HG03432 (cell line): ENCODE measurements at regions not wholly inside any gene's neighbourhood (a gene's known extent, or its start where the extent isn't known, plus 50 kb on each side); places are given as distances from the start of the nearest gene placed in this dataset.

Experiments used
- ATAC-seq: cut with Tn5 transposase; IDR thresholded peaks from one replicate; pipeline ENCODE4 v1.9.1; 2021; ENCODE audit warnings: mild to moderate bottlenecking, moderate library complexity; ENCODE audit not compliant: unreplicated experiment

GRCh38 chr22:22042599-22043295 is 60.2 kb upstream of the TOP3B start:
- ATAC-seq: no peak

GRCh38 chr22:22042009-22042408 is 59.4 kb upstream of the TOP3B start:
- no peak for ATAC-seq

GRCh38 chr22:22040908-22041307 is 58.3 kb upstream of the TOP3B start:
- no peak for ATAC-seq

- no peak for ATAC-seq
These were observed 57.9 kb upstream of the TOP3B start for GRCh38 chr22:22040472-22040871.

DNA sequence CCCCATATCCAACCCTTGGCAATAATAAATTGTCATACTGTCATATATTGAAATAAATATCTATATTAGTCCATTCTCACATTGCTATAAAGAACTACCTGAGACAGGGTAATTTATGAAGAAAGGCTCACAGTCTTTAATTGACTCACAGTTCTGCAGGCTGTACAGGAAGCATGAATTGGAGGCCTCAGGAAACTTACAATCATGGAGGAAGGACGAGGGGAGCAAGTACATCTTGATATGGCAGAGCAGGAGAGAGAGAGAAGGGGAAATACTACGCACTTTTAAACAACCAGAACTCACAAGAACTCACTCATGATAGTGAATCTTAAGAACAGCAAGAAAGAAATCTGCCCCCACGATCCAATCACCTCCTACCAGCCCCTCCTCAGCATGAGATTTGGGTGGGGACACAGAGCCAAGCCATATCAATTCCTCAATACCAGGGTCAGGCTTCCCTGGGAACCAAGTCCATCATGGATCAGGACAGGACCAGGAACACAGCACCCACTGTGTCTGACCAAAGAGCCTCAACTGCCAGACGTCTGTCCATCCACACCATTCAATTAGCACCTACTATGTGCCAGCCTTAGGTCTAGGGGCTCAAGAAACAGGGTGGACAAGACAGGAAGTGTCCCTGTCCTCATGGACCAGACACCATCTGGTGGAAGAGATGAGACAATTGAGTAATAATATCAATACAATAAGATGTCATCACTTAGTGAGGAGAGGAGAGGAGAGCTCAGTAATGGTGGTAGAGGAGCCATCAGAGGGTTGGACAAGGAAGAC is 56.9 kb upstream of the TOP3B start:
- no peak for ATAC-seq

- ATAC-seq: no peak
These were observed 55.7 kb upstream of the TOP3B start for GRCh38 chr22:22038178-22038880.

- no peak for ATAC-seq
These were observed 55.2 kb upstream of the TOP3B start for GRCh38 chr22:22037740-22038139.

- ATAC-seq: no peak
These were observed 54.6 kb upstream of the TOP3B start for GRCh38 chr22:22037229-22037628.

DNA sequence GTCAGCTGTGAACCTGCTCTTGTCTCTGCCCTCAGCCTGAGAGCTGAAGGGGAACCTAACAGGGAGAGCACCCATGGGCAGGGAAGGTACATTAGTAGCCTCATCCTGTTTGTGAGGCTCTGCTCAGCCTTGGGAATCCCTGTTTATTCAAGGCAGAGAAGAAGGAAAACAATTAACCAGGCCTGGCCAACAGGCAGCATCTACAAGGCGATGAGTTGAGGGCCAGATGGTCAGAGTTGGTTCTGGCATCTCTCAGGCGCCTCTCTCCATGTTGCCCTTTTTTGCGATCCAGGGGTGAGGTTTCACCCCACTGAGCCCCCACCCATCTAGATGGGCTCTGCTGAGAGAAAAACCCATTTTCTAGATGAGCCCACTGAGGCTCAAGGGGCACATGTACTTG is 54.0 kb upstream of the TOP3B start:
- no peak for ATAC-seq

DNA sequence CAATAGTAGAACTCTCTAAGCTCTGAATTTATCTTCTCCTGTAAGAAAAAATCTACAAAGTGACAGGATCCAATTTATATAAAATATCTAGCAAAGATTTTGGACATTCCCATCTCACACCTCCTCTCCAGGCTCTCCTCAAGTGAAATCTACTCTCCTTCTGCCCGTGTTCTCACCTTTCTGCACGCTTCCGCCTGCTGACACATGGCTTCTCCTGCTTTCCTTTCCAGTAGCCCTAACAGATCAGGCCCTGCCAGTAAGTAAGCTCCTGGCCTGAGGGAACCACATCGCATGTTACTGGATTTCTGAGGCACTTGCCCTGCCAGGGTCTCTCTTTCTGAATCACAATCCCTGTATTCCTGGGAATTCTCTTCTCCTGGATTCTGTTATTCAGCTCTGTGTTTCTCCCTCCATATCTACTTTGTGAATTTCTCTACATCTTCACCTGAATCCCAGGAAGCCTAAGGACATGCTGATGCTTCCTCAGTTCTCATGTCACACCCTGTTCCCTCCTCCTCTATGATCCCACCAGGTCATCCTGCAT is 53.3 kb upstream of the TOP3B start:
- ATAC-seq: no peak

- no peak for ATAC-seq
These were observed 52.6 kb upstream of the TOP3B start for GRCh38 chr22:22035203-22035602.

DNA sequence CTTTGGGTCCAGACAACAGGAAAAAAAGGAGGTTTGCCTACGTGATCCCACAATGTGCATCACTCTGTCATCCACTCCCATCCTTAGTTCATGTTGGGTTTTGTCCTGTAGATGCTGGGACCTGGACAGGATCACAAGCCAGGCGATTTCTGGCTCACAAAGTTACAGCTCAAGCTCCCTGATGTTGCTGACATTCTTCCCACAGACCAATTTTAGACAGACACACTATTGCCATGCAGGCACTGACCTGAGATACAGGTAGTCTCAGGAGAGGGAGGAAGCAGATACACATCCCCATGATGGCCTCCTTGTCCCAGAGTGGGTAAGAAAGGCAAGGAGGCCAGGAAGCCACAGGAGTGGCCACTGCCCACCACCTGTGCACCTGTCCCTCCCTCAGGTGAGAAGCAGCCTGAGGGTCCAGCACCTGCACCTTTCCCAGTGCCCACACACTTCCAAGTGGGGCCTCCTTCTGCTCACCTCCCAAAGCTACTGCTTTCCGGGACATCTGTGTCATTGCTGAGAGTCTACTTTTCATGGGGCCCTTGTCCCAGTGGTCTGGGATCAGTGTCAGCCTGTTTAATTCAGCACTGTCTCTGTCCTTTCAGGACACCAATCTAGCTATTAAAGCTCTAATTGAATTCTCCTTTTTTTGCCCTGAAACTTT is 52.0 kb upstream of the TOP3B start:
- no peak for ATAC-seq

DNA sequence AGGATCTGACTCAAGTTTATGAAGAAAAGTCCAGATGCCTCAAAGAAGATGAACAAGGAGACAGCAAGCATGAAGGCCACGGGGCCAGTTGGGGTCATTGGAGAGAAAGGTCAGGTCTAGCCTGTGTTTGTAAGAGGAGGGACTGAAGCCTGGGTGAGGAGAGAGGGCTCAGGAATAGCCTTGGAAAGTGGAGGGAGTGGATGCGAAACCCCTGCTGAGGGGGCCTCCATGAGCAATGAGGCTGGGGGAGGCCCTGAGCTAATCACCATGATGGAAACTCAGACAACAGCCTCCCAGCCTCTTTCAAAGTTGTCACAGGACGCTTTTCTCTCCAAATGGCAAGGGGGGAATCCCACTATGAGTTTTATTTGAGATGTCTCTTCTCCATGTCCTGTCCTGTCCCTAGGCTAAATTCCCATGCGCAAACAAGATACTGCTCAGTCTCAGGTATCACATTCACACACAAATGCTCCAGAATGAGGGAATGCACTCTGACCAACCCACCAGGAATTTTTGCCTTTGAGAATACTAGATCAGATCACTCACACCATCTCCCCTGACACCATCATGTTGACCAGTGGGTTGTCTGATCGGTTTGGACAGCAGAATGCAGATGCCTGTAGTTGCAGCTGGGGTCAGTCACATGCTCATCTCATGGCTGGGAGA is 51.3 kb upstream of the TOP3B start:
- no peak for ATAC-seq

- ATAC-seq: no peak
These were observed 50.6 kb upstream of the TOP3B start for GRCh38 chr22:22032906-22033802.

- no peak for ATAC-seq
These were observed 49.7 kb upstream of the TOP3B start for GRCh38 chr22:22032099-22032905.
